H9 (cell line): ENCODE measurements at regions not wholly inside any gene's neighbourhood (a gene's known extent, or its start where the extent isn't known, plus 50 kb on each side); places are given as distances from the start of the nearest gene placed in this dataset.

ENCODE experiments used
- DNase-seq: peaks from one replicate; pipeline ENCODE4 v3.0.0-alpha.2; 2017
- H2AFZ ChIP-seq: one replicate; pipeline ENCODE4 v1.6.1; 2013; ENCODE audit warnings: mild to moderate bottlenecking, low read length, control low read depth, moderate library complexity
- H2AK5ac ChIP-seq: 2 replicates; pipeline ENCODE4 v1.6.1; 2013; ENCODE audit warnings: low read length, control low read depth, mixed read lengths; ENCODE audit not compliant: insufficient read length
- H2BK120ac ChIP-seq: one replicate; pipeline ENCODE4 v1.6.1; 2013; ENCODE audit warnings: low read depth, mild to moderate bottlenecking, low read length, control low read depth, inconsistent platforms; ENCODE audit not compliant: poor library complexity, severe bottlenecking
- H2BK12ac ChIP-seq: 2 replicates; pipeline ENCODE4 v1.6.1; 2013; ENCODE audit warnings: low read length, control low read depth, mixed read lengths, low read depth; ENCODE audit not compliant: insufficient read length
- H2BK15ac ChIP-seq: 2 replicates; pipeline ENCODE4 v1.6.1; 2013; ENCODE audit warnings: low read depth, low read length, control low read depth
- H2BK20ac ChIP-seq: one replicate; pipeline ENCODE4 v1.6.1; 2013; ENCODE audit warnings: low read depth, mild to moderate bottlenecking, low read length, control low read depth, inconsistent platforms; ENCODE audit not compliant: poor library complexity, severe bottlenecking
- H2BK5ac ChIP-seq: 2 replicates; pipeline ENCODE4 v1.6.1; 2013; ENCODE audit warnings: low read length, control low read depth, mixed read lengths; ENCODE audit not compliant: insufficient read length
- H3K14ac ChIP-seq: 2 replicates; pipeline ENCODE4 v1.6.1; 2013; ENCODE audit warnings: low read length, control low read depth; ENCODE audit not compliant: insufficient read depth
- H3K18ac ChIP-seq: 2 replicates; pipeline ENCODE4 v1.6.1; 2013; ENCODE audit warnings: low read depth, mild to moderate bottlenecking, mixed read lengths, low read length, control low read depth; ENCODE audit not compliant: insufficient read length
- H3K23ac ChIP-seq: 2 replicates; pipeline ENCODE4 v1.6.1; 2013; ENCODE audit warnings: low read length, control low read depth, mixed read lengths, low read depth; ENCODE audit not compliant: insufficient read length
- H3K23me2 ChIP-seq: 2 replicates; pipeline ENCODE4 v1.6.1; 2013; ENCODE audit warnings: low read depth, mild to moderate bottlenecking, mixed read lengths, low read length, control low read depth; ENCODE audit not compliant: insufficient read length, poor library complexity, severe bottlenecking
- H3K27ac ChIP-seq: 2 replicates; pipeline ENCODE4 v1.5.1; 2013; ENCODE audit warnings: low read length, control low read depth, mixed read lengths, low read depth; ENCODE audit not compliant: insufficient read length
- H3K27me3 ChIP-seq: 2 replicates; pipeline ENCODE4 v1.6.1; 2013; ENCODE audit warnings: low read length, control low read depth, inconsistent platforms; ENCODE audit not compliant: insufficient read depth
- H3K4ac ChIP-seq: 2 replicates; pipeline ENCODE4 v1.6.1; 2013; ENCODE audit warnings: low read depth, mild to moderate bottlenecking, control low read depth, inconsistent platforms, low read length, moderate library complexity
- H3K4me1 ChIP-seq: 2 replicates; pipeline ENCODE4 v1.6.1; 2013; ENCODE audit warnings: low read length, control low read depth, inconsistent platforms; ENCODE audit not compliant: insufficient read depth
- H3K4me2 ChIP-seq: 2 replicates; pipeline ENCODE4 v1.6.1; 2013; ENCODE audit warnings: low read length, control low read depth, mixed read lengths; ENCODE audit not compliant: insufficient read length, insufficient read depth
- H3K56ac ChIP-seq: 2 replicates; pipeline ENCODE4 v1.6.1; 2013; ENCODE audit warnings: low read depth, mild to moderate bottlenecking, mixed read lengths, low read length, control low read depth; ENCODE audit not compliant: insufficient read length
- H3K79me1 ChIP-seq: 2 replicates; pipeline ENCODE4 v1.6.1; 2013; ENCODE audit warnings: low read depth, mild to moderate bottlenecking, moderate library complexity, low read length, control low read depth, inconsistent platforms; ENCODE audit not compliant: insufficient read depth, poor library complexity, severe bottlenecking
- H3K79me2 ChIP-seq: 2 replicates; pipeline ENCODE4 v1.6.1; 2013; ENCODE audit warnings: low read length, control low read depth, inconsistent platforms; ENCODE audit not compliant: insufficient read depth
- H3K9ac ChIP-seq: 2 replicates; pipeline ENCODE4 v1.6.1; 2013; ENCODE audit warnings: low read length, control low read depth, mixed read lengths; ENCODE audit not compliant: insufficient read length; ENCODE audit errors: extremely low read depth
- H3K9me3 ChIP-seq: one replicate; pipeline ENCODE4 v1.6.1; 2013; ENCODE audit warnings: low read depth, low read length, inconsistent platforms; ENCODE audit not compliant: control insufficient read depth
- H3T11ph ChIP-seq: one replicate; pipeline ENCODE4 v1.6.1; 2013; ENCODE audit warnings: mild to moderate bottlenecking, low read length, control low read depth, inconsistent platforms
- H4K20me1 ChIP-seq: one replicate; pipeline ENCODE4 v1.6.1; 2013; ENCODE audit not compliant: control insufficient read depth, insufficient read length, insufficient read depth
- H4K5ac ChIP-seq: 2 replicates; pipeline ENCODE4 v1.6.1; 2013; ENCODE audit warnings: low read depth, mild to moderate bottlenecking, mixed read lengths, low read length, control low read depth; ENCODE audit not compliant: insufficient read length
- H4K8ac ChIP-seq: replicated peaks from 2 replicates; pipeline ENCODE4 v1.6.1; 2013; ENCODE audit warnings: low read length, control low read depth, mixed read lengths, low read depth; ENCODE audit not compliant: insufficient read length
- H4K91ac ChIP-seq: 2 replicates; pipeline ENCODE4 v1.6.1; 2013; ENCODE audit warnings: low read depth, mild to moderate bottlenecking, moderate library complexity, mixed read lengths, low read length, control low read depth; ENCODE audit not compliant: insufficient read length
- H3K27ac Mint-ChIP-seq, 3 experiments: 2 replicates in 2 of 3; 3 replicates in 1 of 3; pipeline ENCODE4 v1.8.0; 2020 to 2021; ENCODE audit warnings: mixed read lengths in 3 of 3, mild to moderate bottlenecking in 1 of 3, moderate library complexity in 1 of 3
- H3K27me3 Mint-ChIP-seq: 2 replicates; pipeline ENCODE4 v1.8.0; 2021; ENCODE audit warnings: low read depth, mild to moderate bottlenecking, moderate library complexity, mixed read lengths
- H3K36me3 Mint-ChIP-seq, 3 experiments: 2 replicates in 2 of 3; 3 replicates in 1 of 3; pipeline ENCODE4 v1.8.0; 2020 to 2021; ENCODE audit warnings: low read depth in 3 of 3, mixed read lengths in 3 of 3; ENCODE audit not compliant: insufficient read depth in 1 of 3
- H3K4me1 Mint-ChIP-seq, 2 experiments: 2 replicates each; pipeline ENCODE4 v1.8.0; 2020; ENCODE audit warnings: mixed read lengths in 2 of 2
- H3K4me3 Mint-ChIP-seq, 2 experiments: 2 replicates in 1 of 2; 3 replicates in 1 of 2; pipeline ENCODE4 v1.8.0; 2020 to 2021; ENCODE audit warnings: mild to moderate bottlenecking in 2 of 2, mixed read lengths in 2 of 2, moderate library complexity in 1 of 2
- H3K9me3 Mint-ChIP-seq, 2 experiments: 2 replicates in 1 of 2; 3 replicates in 1 of 2; pipeline ENCODE4 v1.8.0; 2020; ENCODE audit warnings: mild to moderate bottlenecking in 2 of 2, mixed read lengths in 2 of 2, moderate library complexity in 1 of 2
- WGBS: extraction: QIAGEN DNeasy Blood & Tissue Kit; methylation state at CpG from one replicate; pipeline ENCODE4 v1.1.7; 2013; ENCODE audit warnings: missing lambda C conversion rate, low lambda C conversion rate, mixed read lengths; ENCODE audit not compliant: insufficient read length; ENCODE audit errors: extremely low coverage; 5-methylcytosine and 5-hydroxymethylcytosine counted together
- TF ChIP-seq, protein P1 (sequence below): fragments of 200-600 bp; sonication (generic); conservative IDR thresholded peaks from 3 replicates; pipeline ENCODE4 v1.8.0; 2021; ENCODE audit warnings: antibody characterized with exemption, mild to moderate bottlenecking

DNA sequence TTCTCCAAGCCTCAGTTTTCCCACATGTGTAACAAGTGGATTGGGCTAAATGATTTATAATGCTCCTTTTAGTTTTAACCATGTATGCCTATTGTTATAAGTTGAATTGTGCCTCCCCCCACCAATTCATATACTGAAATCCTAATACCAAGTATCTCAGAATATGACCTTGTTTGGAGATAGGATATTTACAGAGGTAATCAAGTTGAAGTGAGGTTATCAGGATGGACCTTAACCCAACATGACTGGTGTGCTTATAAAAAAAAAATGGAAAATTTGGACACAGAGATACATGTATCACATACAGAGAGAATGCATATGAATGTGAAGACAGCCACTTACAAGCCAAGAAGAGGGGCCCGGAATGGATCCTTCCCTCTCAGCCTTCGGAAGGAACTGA lies 117.9 kb upstream of the HABP2 start:
- H3K36me3 Mint-ChIP-seq, result no peaks in the 10 kb centered on the region
- H3K27me3 Mint-ChIP-seq, result peaks cover 29% of the 10 kb centered on the region
- no peak overlapping the region for H3K4me3 Mint-ChIP-seq
- no peak overlapping the region for H2AFZ ChIP-seq
- no peak overlapping the region for H3K27ac ChIP-seq
- no peak overlapping the region for H2BK120ac ChIP-seq
- H2BK12ac ChIP-seq, result no peak overlapping the region
- H4K8ac ChIP-seq, result no peak overlapping the region
- H3K4me2 ChIP-seq, result no peak overlapping the region
- H3K23ac ChIP-seq, result no peak overlapping the region
- no peak overlapping the region for H3K4ac ChIP-seq
- H3K14ac ChIP-seq, result no peak overlapping the region
- no peaks in the 10 kb centered on the region for H3K27me3 ChIP-seq
- no peak overlapping the region for H2BK5ac ChIP-seq
- no peak overlapping the region for H3T11ph ChIP-seq
- DNase-seq, result no peak
- H3K4me1 Mint-ChIP-seq, result no peaks in the 10 kb centered on the region
- H3K18ac ChIP-seq, result no peak overlapping the region
- no peak overlapping the region for H2AK5ac ChIP-seq
- no peak overlapping the region for H3K9ac ChIP-seq
- no peaks in the 10 kb centered on the region for H3K79me2 ChIP-seq
- no peak overlapping the region for H4K91ac ChIP-seq
- H3K9me3 Mint-ChIP-seq, result no peaks in the 10 kb centered on the region; a peak in 1 of 5 replicates
- TF ChIP-seq, protein P1, sequence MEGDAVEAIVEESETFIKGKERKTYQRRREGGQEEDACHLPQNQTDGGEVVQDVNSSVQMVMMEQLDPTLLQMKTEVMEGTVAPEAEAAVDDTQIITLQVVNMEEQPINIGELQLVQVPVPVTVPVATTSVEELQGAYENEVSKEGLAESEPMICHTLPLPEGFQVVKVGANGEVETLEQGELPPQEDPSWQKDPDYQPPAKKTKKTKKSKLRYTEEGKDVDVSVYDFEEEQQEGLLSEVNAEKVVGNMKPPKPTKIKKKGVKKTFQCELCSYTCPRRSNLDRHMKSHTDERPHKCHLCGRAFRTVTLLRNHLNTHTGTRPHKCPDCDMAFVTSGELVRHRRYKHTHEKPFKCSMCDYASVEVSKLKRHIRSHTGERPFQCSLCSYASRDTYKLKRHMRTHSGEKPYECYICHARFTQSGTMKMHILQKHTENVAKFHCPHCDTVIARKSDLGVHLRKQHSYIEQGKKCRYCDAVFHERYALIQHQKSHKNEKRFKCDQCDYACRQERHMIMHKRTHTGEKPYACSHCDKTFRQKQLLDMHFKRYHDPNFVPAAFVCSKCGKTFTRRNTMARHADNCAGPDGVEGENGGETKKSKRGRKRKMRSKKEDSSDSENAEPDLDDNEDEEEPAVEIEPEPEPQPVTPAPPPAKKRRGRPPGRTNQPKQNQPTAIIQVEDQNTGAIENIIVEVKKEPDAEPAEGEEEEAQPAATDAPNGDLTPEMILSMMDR, result no peak
- H3K27ac Mint-ChIP-seq, result no peak overlapping the region
- H3K79me1 ChIP-seq, result no peaks in the 10 kb centered on the region
- H2BK15ac ChIP-seq, result no peak overlapping the region
- H3K56ac ChIP-seq, result no peak overlapping the region
- no peaks in the 10 kb centered on the region for H4K20me1 ChIP-seq
- WGBS, result no CpG with 5 or more reads among the region's 2 CpGs
- no peaks in the 10 kb centered on the region for H3K9me3 ChIP-seq
- H2BK20ac ChIP-seq, result no peak overlapping the region
- no peak overlapping the region for H4K5ac ChIP-seq
- H3K4me1 ChIP-seq, result no peaks in the 10 kb centered on the region
- no peaks in the 10 kb centered on the region for H3K23me2 ChIP-seq
